IMR-90 (cell line): ENCODE measurements at regions not wholly inside any gene's neighbourhood (a gene's known extent, or its start where the extent isn't known, plus 50 kb on each side); places are given as distances from the start of the nearest gene placed in this dataset.

Source experiments
- ATAC-seq: fragments of 200-7000 bp; cut with Tn5 transposase; 2 replicates; pipeline ENCODE4 v1.9.1; 2020; ENCODE audit warnings: low read depth, mild to moderate bottlenecking, moderate library complexity
- BruUV-seq: library from RNA; stranded (reverse); fragments of 400-500 nt; replicated peaks from 2 replicates; lab custom pipeline; 2021; lab: Mats Ljungman, UMichigan
- CTCF ChIA-PET: fragments of 300-600 bp; formaldehyde crosslinking; extraction: SDS; loops from one replicate; lab custom pipeline; 2021; ENCODE audit warnings: antibody characterized with exemption; lab: Yijun Ruan, JAX
- POLR2A ChIA-PET: fragments of 300-600 bp; sonication (Branson Sonifier 250); formaldehyde crosslinking; loops from one replicate; lab custom pipeline; 2022; ENCODE audit warnings: antibody characterized with exemption; ENCODE audit not compliant: unreplicated experiment; lab: Charles Lee
- DNase-seq: peaks from one replicate; pipeline ENCODE4 v3.0.0; 2013
- H2AFZ ChIP-seq: replicated peaks from 2 replicates; pipeline ENCODE3; 2013; ENCODE audit warnings: low read length, mild to moderate bottlenecking; ENCODE audit not compliant: poor library complexity
- H2AK5ac ChIP-seq: 2 replicates; pipeline ENCODE4 v1.6.1; 2013; ENCODE audit warnings: low read depth, low read length, inconsistent platforms
- H2AK9ac ChIP-seq: replicated peaks from 2 replicates; pipeline ENCODE3; 2013; ENCODE audit warnings: mild to moderate bottlenecking, low read depth, low read length, moderate library complexity; ENCODE audit not compliant: poor library complexity
- H2BK120ac ChIP-seq: 2 replicates; pipeline ENCODE4 v1.6.1; 2013; ENCODE audit warnings: low read depth, low read length, inconsistent platforms
- H2BK15ac ChIP-seq: 3 replicates; pipeline ENCODE4 v1.6.1; 2013; ENCODE audit warnings: low read depth, low read length, inconsistent platforms
- H2BK20ac ChIP-seq: 2 replicates; pipeline ENCODE4 v1.6.1; 2013; ENCODE audit warnings: low read depth, mild to moderate bottlenecking, inconsistent platforms, low read length, moderate library complexity
- H2BK5ac ChIP-seq: 2 replicates; pipeline ENCODE4 v1.6.1; 2013; ENCODE audit warnings: mild to moderate bottlenecking, low read depth, low read length, inconsistent platforms; ENCODE audit not compliant: poor library complexity, severe bottlenecking
- H3K14ac ChIP-seq: replicated peaks from 2 replicates; pipeline ENCODE4 v1.6.1; 2013; ENCODE audit warnings: low read depth, low read length, inconsistent platforms
- H3K18ac ChIP-seq: 2 replicates; pipeline ENCODE4 v1.6.1; 2013; ENCODE audit warnings: low read depth, low read length, control low read depth
- H3K23ac ChIP-seq: 2 replicates; pipeline ENCODE4 v1.6.1; 2013; ENCODE audit warnings: low read depth, low read length, inconsistent platforms
- H3K27ac ChIP-seq: 2 replicates; pipeline ENCODE4 v1.5.1; 2013; ENCODE audit warnings: mild to moderate bottlenecking, control low read depth, low read length; ENCODE audit not compliant: insufficient read depth
- H3K27me3 ChIP-seq: 2 replicates; pipeline ENCODE4 v1.6.1; 2013; ENCODE audit warnings: low read length; ENCODE audit not compliant: control insufficient read depth, insufficient read depth
- H3K36me3 ChIP-seq: 2 replicates; pipeline ENCODE4 v1.6.1; 2013; ENCODE audit warnings: low read length, mixed read lengths; ENCODE audit not compliant: control insufficient read depth, insufficient read depth
- H3K4ac ChIP-seq: 2 replicates; pipeline ENCODE4 v1.6.1; 2013; ENCODE audit warnings: low read depth, low read length, inconsistent platforms
- H3K4me1 ChIP-seq: 2 replicates; pipeline ENCODE4 v1.6.1; 2013; ENCODE audit warnings: low read length, mixed read lengths; ENCODE audit not compliant: control insufficient read depth, insufficient read depth
- H3K4me2 ChIP-seq: 2 replicates; pipeline ENCODE4 v1.6.1; 2013; ENCODE audit warnings: low read depth, mild to moderate bottlenecking, control low read depth, low read length, moderate library complexity
- H3K4me3 ChIP-seq: 2 replicates; pipeline ENCODE4 v1.5.1; 2013; ENCODE audit warnings: low read depth, mild to moderate bottlenecking, control low read depth, low read length, moderate library complexity; ENCODE audit not compliant: insufficient read depth
- H3K56ac ChIP-seq: 2 replicates; pipeline ENCODE4 v1.6.1; 2013; ENCODE audit warnings: low read length, inconsistent platforms; ENCODE audit not compliant: insufficient read depth; ENCODE audit errors: extremely low read depth
- H3K79me1 ChIP-seq, 2 experiments: 2 replicates each; pipeline ENCODE4 v1.6.1; 2013; ENCODE audit warnings: low read length in 2 of 2, inconsistent platforms in 1 of 2, low read depth in 1 of 2
- H3K9ac ChIP-seq: 2 replicates; pipeline ENCODE4 v1.6.1; 2013; ENCODE audit warnings: low read depth, low read length, control low read depth
- H3K9me1 ChIP-seq: 2 replicates; pipeline ENCODE4 v1.6.1; 2013; ENCODE audit warnings: low read length, inconsistent platforms; ENCODE audit not compliant: insufficient read depth
- H3K9me3 ChIP-seq: 2 replicates; pipeline ENCODE4 v1.6.1; 2013; ENCODE audit warnings: low read length; ENCODE audit not compliant: control insufficient read depth, insufficient read depth
- H4K20me1 ChIP-seq: 2 replicates; pipeline ENCODE4 v1.6.1; 2013; ENCODE audit warnings: low read length, inconsistent platforms; ENCODE audit not compliant: insufficient read depth
- H4K5ac ChIP-seq: 2 replicates; pipeline ENCODE4 v1.6.1; 2013; ENCODE audit warnings: mild to moderate bottlenecking, low read depth, low read length, control low read depth
- H4K8ac ChIP-seq, 2 experiments: 2 replicates each; pipeline ENCODE4 v1.6.1; 2013; ENCODE audit warnings: low read depth in 2 of 2, low read length in 2 of 2, control low read depth in 1 of 2, inconsistent platforms in 1 of 2
- H4K91ac ChIP-seq: 2 replicates; pipeline ENCODE4 v1.6.1; 2013; ENCODE audit warnings: low read depth, low read length, inconsistent platforms; ENCODE audit not compliant: insufficient read depth
- CEBPB ChIP-seq: IDR thresholded peaks from 2 replicates; pipeline ENCODE4 v1.6.1; 2012; ENCODE audit warnings: low read depth, low read length, improper control_type of control experiment
- FOS ChIP-seq: fragments of 150-350 bp; IDR thresholded peaks from 2 replicates; pipeline ENCODE4 v1.6.1; 2016; ENCODE audit warnings: low read depth, low read length
- dilution Hi-C: fragments of 300-500 bp; cut with HindIII; formaldehyde crosslinking; loops from one replicate; pipeline ENCODE4 v1.14.3; 2018; ENCODE audit warnings: low sequenced_read_pairs; ENCODE audit not compliant: unreplicated experiment
- in situ Hi-C: fragments of 300-500 bp; cut with MboI; formaldehyde crosslinking; loops from 3 replicates; pipeline ENCODE4 v1.14.3; 2019; ENCODE audit warnings: low sequenced_read_pairs, inconsistent platforms, mixed read lengths
- intact Hi-C: fragments of 100-400 bp; cut with micrococcal nuclease; formaldehyde crosslinking; loops from 2 replicates; pipeline ENCODE4 v1.10.0; 2022

- no peaks in the 10 kb centered on the region for H3K79me1 ChIP-seq
- no peaks in the 10 kb centered on the region for H3K36me3 ChIP-seq
- intact Hi-C loops, result no loop called here
- no peaks in the 10 kb centered on the region for H3K4me1 ChIP-seq
- H3K56ac ChIP-seq, result no peak overlapping the region
- no peak for ATAC-seq
- POLR2A ChIA-PET, result no interaction called here
- no peak overlapping the region for H3K4me2 ChIP-seq
- H2AK5ac ChIP-seq, result no peak overlapping the region
- H3K4me3 ChIP-seq, result no peak overlapping the region
- H4K5ac ChIP-seq, result no peak overlapping the region
- no peak overlapping the region for H4K91ac ChIP-seq
- H2AK9ac ChIP-seq, result no peak overlapping the region
- no TSS peak for BruUV-seq
- H3K4ac ChIP-seq, result no peak overlapping the region
- no peak overlapping the region for H3K14ac ChIP-seq
- H2BK20ac ChIP-seq, result no peak overlapping the region
- H3K27me3 ChIP-seq, result no peaks in the 10 kb centered on the region
- in situ Hi-C loops, result no loop called here
- H3K9me3 ChIP-seq, result peaks cover 3% of the 10 kb centered on the region; the same call in 1 of the 2 replicates
- CTCF ChIA-PET, result no interaction called here
- H3K9me1 ChIP-seq, result no peaks in the 10 kb centered on the region
- H4K8ac ChIP-seq, result no peak overlapping the region
- no peak overlapping the region for H3K23ac ChIP-seq
- dilution Hi-C loops, result no loop called here
- H4K20me1 ChIP-seq, result no peaks in the 10 kb centered on the region
- H3K9ac ChIP-seq, result no peak overlapping the region
- H2AFZ ChIP-seq, result no peak overlapping the region
- no peak overlapping the region for H3K27ac ChIP-seq
- no peak overlapping the region for H3K18ac ChIP-seq
- H2BK15ac ChIP-seq, result no peak overlapping the region
- H2BK5ac ChIP-seq, result no peak overlapping the region
- TF ChIP-seq CEBPB (0 out of 2 replicates have a peak, but pooled peaks have one; percentile 14), FOS (no peak)
- no peak for DNase-seq
- no peak overlapping the region for H2BK120ac ChIP-seq
Observed at GRCh38 chr11:50155508-50155907, 122.8 kb downstream of the OR4C45 start.
